ENCODE measurements at regions not wholly inside any gene's neighbourhood (a gene's known extent, or its start where the extent isn't known, plus 50 kb on each side); places are given as distances from the start of the nearest gene placed in this dataset.

DNA sequence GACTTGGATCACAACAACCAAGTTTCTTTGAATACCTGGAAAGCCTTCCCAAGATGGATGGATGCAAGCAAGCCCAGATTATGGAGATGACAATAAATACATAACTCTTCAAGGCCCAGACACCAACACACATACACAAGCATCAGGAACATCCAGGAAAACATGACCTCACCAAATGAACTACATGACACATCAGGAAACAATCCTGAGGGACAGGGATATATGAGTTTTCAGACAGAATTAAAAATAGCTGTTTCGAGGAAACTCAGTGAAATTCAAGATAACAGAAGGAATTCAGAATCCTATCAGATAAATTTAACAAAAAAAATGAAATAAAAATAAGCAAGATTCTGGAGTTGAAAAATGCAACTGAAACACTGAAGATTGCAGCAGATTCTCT is 659.4 kb downstream of the METTL15 start:
- DNase-seq (ENCODE audit: low spot score), result no peak
- no peak overlapping the region for H3K27ac Mint-ChIP-seq (ENCODE audit: unreplicated experiment)
- peaks cover 8% of the 10 kb centered on the region for H3K36me3 Mint-ChIP-seq (ENCODE audit: low read depth)
- no peaks in the 10 kb centered on the region for H3K27me3 Mint-ChIP-seq (ENCODE audit: low read depth)
- H3K4me1 Mint-ChIP-seq (ENCODE audit: low read depth), result peaks cover 7% of the 10 kb centered on the region
- TF ChIP-seq, protein P1, sequence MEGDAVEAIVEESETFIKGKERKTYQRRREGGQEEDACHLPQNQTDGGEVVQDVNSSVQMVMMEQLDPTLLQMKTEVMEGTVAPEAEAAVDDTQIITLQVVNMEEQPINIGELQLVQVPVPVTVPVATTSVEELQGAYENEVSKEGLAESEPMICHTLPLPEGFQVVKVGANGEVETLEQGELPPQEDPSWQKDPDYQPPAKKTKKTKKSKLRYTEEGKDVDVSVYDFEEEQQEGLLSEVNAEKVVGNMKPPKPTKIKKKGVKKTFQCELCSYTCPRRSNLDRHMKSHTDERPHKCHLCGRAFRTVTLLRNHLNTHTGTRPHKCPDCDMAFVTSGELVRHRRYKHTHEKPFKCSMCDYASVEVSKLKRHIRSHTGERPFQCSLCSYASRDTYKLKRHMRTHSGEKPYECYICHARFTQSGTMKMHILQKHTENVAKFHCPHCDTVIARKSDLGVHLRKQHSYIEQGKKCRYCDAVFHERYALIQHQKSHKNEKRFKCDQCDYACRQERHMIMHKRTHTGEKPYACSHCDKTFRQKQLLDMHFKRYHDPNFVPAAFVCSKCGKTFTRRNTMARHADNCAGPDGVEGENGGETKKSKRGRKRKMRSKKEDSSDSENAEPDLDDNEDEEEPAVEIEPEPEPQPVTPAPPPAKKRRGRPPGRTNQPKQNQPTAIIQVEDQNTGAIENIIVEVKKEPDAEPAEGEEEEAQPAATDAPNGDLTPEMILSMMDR (IDR thresholded peaks at IDR 0.05), result no peak
- peaks cover 35% of the 10 kb centered on the region for H3K9me3 Mint-ChIP-seq (ENCODE audit: low read depth)
- H3K4me3 Mint-ChIP-seq (ENCODE audit: unreplicated experiment), result no peak overlapping the region

DNA sequence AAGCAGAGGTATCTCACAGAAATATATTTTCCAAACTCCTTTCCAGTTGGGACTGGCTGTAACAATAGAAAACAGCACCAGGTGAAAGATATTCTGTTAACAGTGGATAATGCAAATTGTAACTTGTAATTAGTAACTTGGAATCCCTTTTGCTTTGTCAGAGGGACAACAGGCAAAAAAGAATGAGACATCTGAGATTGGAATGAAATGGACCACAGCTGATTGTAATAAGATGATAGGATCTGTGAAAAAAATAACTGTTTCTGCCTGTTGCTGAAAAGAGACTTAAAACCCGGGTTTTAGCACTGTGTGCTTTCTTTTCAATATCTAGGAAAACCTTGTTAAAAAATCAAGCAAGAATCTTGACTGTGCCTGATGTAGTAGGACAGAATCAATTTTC is 655.7 kb downstream of the METTL15 start:
- Mint-ChIP-seq H3K27ac (ENCODE audit: unreplicated experiment) (no peak overlapping the region), H3K4me3 (ENCODE audit: unreplicated experiment) (no peak overlapping the region), H3K9me3 (ENCODE audit: low read depth) (peaks cover 14% of the 10 kb centered on the region), H3K4me1 (ENCODE audit: low read depth) (peaks cover 23% of the 10 kb centered on the region), H3K27me3 (ENCODE audit: low read depth) (no peaks in the 10 kb centered on the region), H3K36me3 (ENCODE audit: low read depth) (peaks cover 5% of the 10 kb centered on the region)
- no peak for DNase-seq (ENCODE audit: low spot score)
- TF ChIP-seq, protein P1 (IDR thresholded peaks at IDR 0.05), result no peak

DNA sequence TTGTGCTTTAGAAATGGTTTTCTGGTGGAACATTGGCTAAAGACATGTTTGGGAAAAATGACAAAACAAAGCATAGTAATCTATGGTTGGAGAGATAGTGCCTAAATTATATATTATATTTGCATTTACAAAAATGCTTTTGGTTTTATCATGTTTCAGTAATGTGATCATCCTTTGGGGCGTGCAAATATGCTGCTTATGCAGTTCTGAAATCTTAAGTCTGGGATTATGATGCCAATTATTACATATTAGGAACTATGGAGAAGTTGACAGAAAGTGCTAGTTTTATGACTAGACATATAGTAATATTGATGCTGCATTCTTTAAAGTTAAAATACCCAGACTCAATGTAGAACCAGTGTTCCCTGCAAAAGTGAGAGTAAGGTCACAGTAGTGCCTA is 655.0 kb downstream of the METTL15 start:
- Mint-ChIP-seq H3K4me1 (ENCODE audit: low read depth) (peaks cover 28% of the 10 kb centered on the region), H3K9me3 (ENCODE audit: low read depth) (peaks cover 8% of the 10 kb centered on the region), H3K4me3 (ENCODE audit: unreplicated experiment) (no peak overlapping the region), H3K36me3 (ENCODE audit: low read depth) (peaks cover 3% of the 10 kb centered on the region), H3K27ac (ENCODE audit: unreplicated experiment) (no peak overlapping the region), H3K27me3 (ENCODE audit: low read depth) (no peaks in the 10 kb centered on the region)
- TF ChIP-seq, protein P1 (IDR thresholded peaks at IDR 0.05), result no peak
- DNase-seq (ENCODE audit: low spot score), result no peak

DNA sequence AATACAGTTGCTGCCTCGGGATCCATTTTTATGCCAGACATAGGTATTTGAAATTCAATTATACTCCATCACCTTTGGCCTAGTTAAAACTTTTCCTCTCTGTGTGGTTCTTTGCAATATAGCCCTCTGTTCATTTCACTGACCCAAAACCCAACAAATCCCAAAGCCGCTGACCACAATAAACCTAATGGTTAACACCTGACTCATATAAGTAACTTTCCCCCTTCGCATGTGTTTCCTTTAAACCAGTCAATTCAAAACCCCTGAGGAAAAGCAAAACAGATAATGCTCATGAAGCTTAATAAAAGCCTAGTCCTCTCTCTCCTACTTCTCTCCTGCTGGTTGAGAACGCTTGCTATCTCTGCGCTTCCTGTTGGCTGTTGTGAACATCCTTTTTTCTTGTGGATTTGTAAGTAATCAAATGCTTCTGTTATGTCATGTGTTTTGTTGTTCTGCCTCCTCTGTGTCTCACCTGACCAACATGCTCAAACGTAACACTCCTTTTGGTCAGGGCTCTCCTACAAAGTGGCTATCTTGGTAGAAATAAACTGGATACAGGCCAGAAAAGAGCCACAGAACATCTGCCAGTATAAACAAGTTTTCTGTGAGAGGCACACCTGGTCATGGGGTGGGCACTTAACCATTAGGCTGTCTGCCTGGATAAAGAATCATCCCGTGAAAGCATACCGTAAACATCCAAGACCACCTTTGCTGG is 652.6 kb downstream of the METTL15 start:
- Mint-ChIP-seq H3K4me3 (ENCODE audit: unreplicated experiment) (no peak overlapping the region), H3K27ac (ENCODE audit: unreplicated experiment) (no peak overlapping the region), H3K36me3 (ENCODE audit: low read depth) (peaks cover 1% of the 10 kb centered on the region), H3K9me3 (ENCODE audit: low read depth) (no peaks in the 10 kb centered on the region), H3K27me3 (ENCODE audit: low read depth) (no peaks in the 10 kb centered on the region), H3K4me1 (ENCODE audit: low read depth) (peaks cover 39% of the 10 kb centered on the region)
- no peak for DNase-seq (ENCODE audit: low spot score)
- TF ChIP-seq, protein P1 (IDR thresholded peaks at IDR 0.05), result no peak

DNA sequence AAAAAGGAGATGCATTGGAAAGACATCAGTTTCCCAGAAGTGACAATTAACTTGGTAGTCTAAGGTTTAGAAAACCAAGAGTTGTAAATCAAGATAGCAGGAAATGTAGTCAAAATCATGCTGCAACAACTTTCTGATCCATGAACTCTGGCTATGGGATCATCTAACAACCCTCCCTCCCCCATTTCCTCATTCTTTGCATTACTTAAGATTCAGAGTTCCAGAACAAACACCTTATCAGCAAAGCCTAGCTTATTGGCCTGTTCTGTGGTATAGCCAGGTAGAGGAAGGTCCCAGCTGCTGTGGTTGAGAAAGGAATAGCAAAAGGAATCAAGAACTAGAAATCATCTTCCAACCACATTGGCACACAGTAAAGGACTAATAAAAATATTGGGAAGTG is 651.1 kb downstream of the METTL15 start:
- Mint-ChIP-seq H3K27me3 (ENCODE audit: low read depth) (no peaks in the 10 kb centered on the region), H3K4me3 (ENCODE audit: unreplicated experiment) (no peak overlapping the region), H3K27ac (ENCODE audit: unreplicated experiment) (peak overlapping the region; percentile 61), H3K36me3 (ENCODE audit: low read depth) (peaks cover 1% of the 10 kb centered on the region), H3K9me3 (ENCODE audit: low read depth) (no peaks in the 10 kb centered on the region), H3K4me1 (ENCODE audit: low read depth) (peaks cover 39% of the 10 kb centered on the region)
- DNase-seq (ENCODE audit: low spot score), result no peak
- TF ChIP-seq, protein P1 (IDR thresholded peaks at IDR 0.05), result no peak

Measured in chondrocyte (in vitro differentiated cells).